Smooth muscle cell of the brain vasculature (primary cell): ENCODE measurements at regions not wholly inside any gene's neighbourhood (a gene's known extent, or its start where the extent isn't known, plus 50 kb on each side); places are given as distances from the start of the nearest gene placed in this dataset.

Source experiments
- DNase-seq: peaks from one replicate; pipeline ENCODE4 v3.0.0-alpha.2; 2012; ENCODE audit warnings: low read depth, low spot score

DNA sequence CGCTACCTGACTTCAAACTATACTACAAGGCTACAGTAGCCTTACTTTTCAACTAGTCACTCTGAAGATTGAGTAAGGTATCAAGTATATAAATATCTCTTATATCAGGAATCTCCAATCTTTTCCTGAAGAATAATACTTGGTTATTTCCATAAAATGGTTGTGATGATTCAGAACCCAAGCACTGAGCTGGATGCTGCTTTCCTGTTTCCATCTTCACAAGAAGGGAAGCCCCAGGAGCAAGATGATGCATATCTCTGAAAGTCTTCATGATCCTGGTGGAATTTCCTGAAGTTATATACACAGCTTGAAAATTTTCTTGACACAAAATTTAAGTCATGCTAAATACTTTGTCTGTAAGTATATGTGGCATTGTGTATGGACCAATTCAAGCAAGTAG is 243.9 kb upstream of the TANK start:
- no peak for DNase-seq

- no peak for DNase-seq
Measured at GRCh38 chr2:160917850-160918249, 242.4 kb upstream of the TANK start.

DNA sequence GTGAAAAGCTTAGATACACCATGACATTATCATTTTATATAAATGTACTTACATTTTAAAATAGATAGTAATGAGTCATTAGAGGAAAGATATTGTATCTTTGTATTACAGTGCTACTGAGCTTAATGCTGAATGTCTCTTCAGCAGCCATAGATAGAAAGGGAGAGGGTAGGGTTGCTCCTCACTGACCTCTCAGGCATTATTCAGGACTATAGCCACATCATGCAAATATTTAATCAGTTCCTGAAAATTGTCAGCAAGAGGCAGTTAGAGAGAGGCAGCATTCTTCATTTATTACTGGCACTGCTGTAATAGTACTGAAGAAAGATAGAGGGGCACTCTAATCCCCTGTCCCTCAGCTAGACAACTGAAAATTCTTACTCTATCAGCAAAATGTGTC is 242.0 kb upstream of the TANK start:
- DNase-seq, result no peak

DNA sequence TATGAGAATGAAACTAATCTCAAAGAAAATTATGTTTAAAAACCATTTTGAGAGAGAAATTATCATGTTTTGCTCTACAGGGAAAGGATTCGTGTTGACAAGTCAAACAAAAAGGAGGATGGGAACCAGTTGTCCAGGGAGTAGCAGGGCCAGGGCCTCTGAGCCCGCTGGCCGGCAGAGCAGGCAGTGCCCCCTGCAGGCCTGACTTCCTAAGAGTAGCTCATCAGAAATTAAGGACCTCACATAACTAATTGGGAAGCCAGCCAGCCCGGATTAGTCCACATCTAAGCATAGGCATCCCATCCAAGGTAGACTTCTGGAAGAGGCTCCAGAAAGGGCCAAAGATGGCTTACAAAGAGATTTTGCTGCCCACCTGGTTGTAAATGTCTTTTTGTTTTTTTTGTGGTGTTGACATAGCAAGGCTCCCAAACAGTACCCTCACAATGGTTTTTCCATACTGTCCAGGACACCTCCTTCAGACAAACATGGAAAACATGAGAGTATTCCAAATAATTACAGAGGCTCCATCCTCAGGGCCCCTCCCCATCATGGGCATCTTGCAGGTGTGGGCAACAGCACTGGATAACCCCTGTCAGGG is 241.2 kb upstream of the TANK start:
- no peak for DNase-seq

DNA sequence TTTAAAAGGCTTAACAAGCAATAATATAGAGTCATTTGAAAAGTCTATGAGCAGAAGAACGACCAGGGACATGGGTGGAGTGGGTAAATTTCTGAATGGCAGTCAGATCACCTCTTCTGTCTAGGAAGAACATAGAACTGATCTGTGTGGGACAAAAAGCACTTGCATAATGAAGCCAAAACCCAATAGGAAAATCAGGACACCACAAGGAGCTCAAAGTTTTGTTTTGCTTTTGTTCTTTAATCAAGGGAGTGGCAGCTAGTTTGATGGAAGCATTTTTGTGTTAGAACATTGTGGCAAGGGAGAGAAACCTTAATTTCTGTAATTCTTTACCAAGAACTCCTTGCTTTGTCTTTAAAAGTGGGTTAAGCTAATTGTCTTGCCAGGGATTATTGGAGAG is 240.2 kb upstream of the TANK start:
- no peak for DNase-seq

DNA sequence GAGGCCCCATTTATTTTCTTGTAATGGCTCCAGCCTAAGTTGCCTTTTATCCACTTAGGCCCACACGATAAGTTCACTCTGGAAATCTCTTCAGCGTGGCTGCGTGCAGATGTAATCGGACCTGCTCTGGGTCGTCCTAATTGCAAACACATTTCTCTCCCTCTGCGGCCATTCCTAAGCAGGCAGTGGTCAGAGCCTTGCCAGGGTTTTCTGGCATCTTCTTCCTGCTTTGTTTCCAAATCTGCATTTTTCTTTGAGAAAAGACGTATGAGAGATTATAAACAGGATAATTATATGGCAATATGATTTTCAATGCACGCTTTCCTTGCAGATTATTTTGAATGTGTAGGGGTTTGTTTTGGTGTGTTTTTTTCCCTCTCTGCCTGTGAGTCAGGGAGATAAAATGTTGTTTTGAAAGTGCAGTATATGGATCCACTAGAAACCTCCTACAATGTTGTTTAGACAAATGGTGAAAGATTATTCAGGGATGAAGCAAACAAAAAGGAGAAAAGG is 239.4 kb upstream of the TANK start:
- peak; percentile 67 for DNase-seq

- DNase-seq, result no peak
Measured at GRCh38 chr2:160921386-160921964, 238.8 kb upstream of the TANK start.

DNA sequence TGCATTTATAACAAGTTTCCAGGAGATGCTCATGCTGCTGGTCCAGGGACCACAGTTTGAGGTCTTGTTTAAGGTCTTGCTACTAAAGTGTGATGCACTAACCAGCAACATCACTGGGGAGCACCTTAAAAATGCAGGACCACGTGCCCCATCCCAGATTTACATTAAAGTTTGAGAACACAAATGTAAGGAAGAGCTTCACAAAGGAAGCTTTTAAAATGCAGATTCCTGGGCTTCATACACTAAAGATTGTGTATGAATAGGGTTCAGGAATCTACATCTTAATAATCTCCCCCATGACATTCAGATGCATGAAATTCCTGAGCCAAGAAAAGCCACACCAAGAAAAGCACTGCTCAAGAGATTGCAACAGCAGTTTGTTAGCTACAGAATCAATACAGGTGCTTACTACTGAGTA is 235.3 kb upstream of the TANK start:
- DNase-seq, result no peak

- DNase-seq, result no peak
Measured at GRCh38 chr2:160925956-160926355, 234.3 kb upstream of the TANK start.

DNA sequence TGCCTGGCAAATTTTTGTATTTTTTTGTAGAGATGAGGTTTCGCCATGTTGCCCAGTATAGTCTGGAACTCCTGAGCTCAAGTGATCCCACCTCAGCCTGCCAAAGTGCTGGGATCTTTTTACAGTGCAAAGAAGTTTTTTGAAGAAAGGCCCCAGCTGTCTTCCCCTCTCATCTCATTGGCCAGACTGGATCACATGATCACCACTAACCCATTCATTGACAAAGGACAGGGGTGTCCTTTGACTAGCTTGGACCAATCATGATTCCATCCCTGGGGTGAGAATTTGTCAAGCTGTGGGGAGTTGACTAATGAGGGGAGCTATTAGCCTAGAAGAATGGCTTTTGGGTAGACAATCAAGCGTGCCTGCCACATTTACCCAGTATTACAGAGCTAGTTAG is 232.9 kb upstream of the TANK start:
- DNase-seq, result no peak

- no peak for DNase-seq
Measured at GRCh38 chr2:160928854-160929301, 231.3 kb upstream of the TANK start.

DNA sequence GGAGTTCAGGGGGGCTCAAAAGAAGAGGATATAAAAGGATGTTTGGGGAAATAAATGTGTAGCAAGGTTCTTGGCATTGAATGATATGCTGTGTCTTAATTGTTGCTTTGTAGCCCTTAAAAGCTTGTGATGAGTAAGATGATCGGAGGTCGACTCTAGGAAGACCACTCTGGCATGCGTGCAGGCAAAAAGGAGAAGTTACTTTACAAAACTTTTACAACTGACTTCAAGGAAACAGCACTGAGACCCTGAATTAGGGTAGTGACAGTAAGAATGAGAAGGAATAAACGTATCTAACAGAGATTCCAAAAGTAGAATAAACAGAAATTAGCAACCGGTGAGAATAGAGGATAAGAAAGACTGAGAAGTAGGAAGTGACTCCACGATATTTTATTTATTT is 228.7 kb upstream of the TANK start:
- DNase-seq, result no peak

- no peak for DNase-seq
Measured at GRCh38 chr2:160932960-160933359, 227.3 kb upstream of the TANK start.

DNA sequence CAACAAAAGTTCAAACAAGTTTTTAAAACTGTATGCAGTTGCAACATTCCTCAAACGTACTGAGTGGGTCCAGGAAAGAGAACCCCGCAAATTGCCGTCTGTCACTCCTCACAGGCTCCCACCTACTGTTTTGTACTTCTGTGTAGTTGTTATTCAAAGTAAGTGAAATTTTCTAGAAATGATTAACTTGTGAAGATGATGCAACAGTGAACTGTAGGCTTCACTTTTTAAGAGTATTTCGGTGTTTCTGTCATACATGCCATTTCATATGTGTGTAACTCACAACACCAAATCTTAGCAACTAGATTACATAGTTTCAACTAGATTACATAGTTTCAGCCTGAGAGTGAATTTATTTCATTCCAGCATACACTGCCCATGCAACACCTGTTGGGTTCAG is 226.0 kb upstream of the TANK start:
- no peak for DNase-seq

DNA sequence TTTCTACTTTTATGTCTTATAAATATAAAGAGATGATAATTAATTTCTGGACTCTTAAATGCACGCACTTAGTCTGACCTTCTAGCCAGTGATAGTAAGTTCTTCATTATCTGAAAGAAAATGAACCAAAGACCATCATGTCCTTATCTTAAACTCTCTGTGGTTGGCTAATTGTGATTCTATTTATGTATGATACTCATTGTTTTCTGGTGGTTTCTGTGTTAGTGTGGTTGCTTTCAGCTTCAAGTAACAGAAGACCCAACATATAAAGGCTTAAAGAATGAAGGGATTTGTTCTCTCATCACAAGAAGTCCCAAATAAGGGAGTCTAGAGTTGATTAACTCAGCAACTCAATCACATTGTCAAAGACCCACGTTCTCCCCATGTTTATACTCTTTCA is 225.2 kb upstream of the TANK start:
- DNase-seq, result no peak

DNA sequence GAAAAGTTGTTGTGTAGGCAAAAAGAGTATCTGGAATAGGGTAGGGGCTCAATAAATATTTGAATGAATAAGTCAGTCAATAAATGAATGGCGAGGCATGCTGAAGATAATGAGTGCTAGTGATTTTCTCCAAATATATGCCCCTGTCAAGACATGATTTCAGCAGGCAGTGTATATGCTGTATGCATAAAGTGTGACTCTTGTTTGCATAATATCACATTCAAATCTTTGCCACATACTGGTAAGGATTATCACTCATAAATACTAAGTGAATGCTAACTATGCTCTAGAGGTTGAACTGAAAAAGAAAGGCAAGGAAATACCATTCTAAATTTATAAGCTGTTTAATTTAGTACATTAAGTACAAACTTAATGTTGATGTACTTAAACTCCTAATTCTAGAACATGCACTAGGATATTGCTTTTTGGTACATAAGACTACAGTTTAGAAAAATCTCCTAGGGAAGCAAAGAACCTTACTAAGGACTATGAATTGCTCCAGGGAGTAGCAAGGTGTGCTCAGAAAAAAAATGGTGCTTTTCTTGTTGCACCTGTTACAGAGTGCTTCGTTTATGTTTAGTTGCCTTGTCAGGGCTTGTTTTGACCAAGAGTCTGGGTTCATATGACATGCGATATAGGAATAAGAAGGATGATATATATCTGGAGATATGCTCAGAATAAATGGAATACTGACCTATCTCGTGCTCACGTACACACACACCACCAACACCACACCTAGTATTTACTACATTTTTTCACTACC is 224.0 kb upstream of the TANK start:
- DNase-seq, result no peak

DNA sequence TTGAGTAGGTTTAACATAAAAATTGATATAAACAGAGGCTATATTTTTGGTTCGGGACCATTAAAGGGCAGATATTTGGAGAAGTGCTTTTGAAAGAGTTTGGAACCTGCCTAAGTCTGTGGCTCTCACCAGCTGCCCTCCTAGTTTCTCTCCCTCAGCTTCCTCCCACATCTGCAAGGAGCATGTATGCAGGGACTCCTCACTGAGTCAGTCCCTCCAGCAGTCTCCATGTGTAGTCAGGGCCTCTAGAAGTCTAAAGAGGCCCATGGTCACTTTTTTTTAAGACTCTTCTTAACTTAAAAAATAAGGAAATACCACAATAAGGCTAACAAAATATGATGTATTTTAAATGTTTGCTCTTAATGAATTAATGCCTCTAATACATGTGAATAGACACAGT is 220.0 kb upstream of the TANK start:
- DNase-seq, result no peak

- DNase-seq, result no peak
Measured at GRCh38 chr2:160940699-160941098, 219.5 kb upstream of the TANK start.

GRCh38 chr2:160941290-160941846 is 218.9 kb upstream of the TANK start:
- no peak for DNase-seq

DNA sequence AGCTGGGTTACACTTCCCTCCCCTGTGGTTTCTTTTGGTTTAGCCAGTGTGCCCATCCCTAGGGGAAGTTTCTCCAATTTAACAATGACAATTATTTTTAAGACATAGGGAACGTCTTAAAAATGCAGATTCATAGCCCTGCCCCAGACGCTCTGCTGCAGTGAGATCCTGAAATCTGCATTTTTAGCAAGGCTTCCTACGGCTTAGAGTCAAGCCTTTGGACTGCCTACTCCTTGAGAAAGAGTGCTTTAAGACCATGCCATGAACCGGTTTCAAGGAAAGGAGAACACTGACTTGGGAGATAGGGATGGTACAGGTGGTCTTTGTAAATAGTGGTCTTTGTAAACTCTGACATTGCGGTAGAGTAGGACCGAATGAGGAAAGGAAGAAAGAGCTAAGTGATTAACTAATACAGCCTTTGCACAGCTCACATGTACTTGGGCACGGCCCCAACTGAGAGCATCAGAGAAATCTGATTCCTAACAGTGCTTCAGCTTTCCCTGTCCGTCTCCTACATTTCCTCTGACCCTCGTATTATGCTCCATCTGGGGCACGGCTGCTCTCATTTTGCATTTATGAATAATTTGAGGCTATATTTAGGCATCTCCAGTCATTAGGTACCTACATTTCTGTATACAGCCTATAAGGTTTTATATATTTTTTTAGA is 217.6 kb upstream of the TANK start:
- no peak for DNase-seq

DNA sequence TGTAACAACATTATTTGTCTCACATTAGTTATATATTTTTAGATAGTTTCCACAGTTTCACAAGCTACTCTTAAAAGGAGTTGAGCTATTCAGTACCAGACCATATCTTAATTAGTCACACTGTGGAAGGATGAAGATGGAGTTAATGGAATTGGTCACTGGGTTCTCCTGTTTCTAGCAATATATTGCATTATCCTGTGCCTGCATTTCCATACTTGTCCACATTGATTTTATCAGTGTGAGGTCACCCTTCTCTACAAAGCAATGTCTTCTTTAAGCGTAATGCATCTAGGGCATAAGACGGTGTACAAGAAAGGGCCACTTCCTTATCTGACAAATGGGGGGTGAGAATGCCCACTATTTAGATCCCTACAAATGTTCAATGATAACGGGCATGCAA is 216.8 kb upstream of the TANK start:
- no peak for DNase-seq
